Heart left ventricle (tissue), 13 donors: ENCODE measurements at regions not wholly inside any gene's neighbourhood (a gene's known extent, or its start where the extent isn't known, plus 50 kb on each side); places are given as distances from the start of the nearest gene placed in this dataset.

ENCODE experiments used
- POLR2A ChIP-seq, 2 donors: fragments of 450-650 bp; IDR thresholded peaks; one replicate each; pipeline ENCODE4 v1.6.1; 2017; ENCODE audit warnings: antibody characterized with exemption in 2 of 2, mild to moderate bottlenecking in 2 of 2, moderate library complexity in 2 of 2
- TF ChIP-seq, protein P1 (sequence below), 12 donors: fragments of 200-600 bp; sonication (generic) in 4 of 12; IDR thresholded peaks; one replicate each; pipeline versions ENCODE4 v1.5.0 to v1.8.0; 2018 to 2022; ENCODE audit warnings: antibody characterized with exemption in 12 of 12, mild to moderate bottlenecking in 5 of 12
- donor health status: ischemic (EF 13 %, LVEDD 7.1; RV severe dilation, severe dysfunction).
- donor health status: DM: no; HTN: yes; CAD: no.
- donor health status: DM: no; HTN: no; CAD: no.
- donor health status: ischemic (EF 25% LVEDD 6.9; RV normal size, moderate dysfunction).
- donor health status: ischemic (EF 25% LVEDD 5.7; RV mildly dilated, moderate dysfunction).
- donor health status: ischemic (EF 35%, LVEDD 5.7; RV mildly dilated, moderate dysfunction).
- donor health status: nonischemic (EF 11% LVEDD 7.7; RV severe dilation, severe dysfunction).
- donor health status: DM: yes; HTN: yes; CAD: no.
- donor health status: PGD.
- donor health status: ischemic (EF 29% LVEDD 5.4; RV normal size, mild dysfunction).
- donor health status: nonischemic (EF 23%, LVEDD 6.1; RV moderate dilation, normal function).

DNA sequence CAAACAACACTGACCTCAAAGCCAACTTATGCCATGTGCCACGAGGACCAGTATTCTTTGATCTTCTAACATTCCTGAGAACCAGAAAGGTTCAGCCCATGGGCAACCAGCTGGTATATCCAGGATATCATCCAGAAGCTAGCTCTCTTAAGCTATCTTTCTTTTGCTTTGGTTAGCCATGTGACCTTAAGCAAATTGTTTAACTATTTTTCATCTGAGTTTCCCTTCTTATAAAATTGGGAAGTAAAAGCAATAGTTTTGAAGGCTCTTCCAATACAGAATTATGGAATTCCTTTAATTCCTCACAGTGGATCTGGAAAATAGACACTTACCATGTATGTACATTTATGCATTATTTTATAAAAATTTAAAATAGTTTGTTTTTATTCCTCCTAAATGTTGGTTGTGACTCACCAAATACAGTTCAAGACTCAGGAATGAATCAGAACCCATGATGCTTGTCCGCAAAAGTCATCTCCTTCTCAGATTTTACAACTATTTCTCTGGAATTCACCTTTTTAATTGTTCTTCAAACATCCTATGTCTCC lies 435.7 kb downstream of the ZEB2 start:
- TF ChIP-seq, protein P1, sequence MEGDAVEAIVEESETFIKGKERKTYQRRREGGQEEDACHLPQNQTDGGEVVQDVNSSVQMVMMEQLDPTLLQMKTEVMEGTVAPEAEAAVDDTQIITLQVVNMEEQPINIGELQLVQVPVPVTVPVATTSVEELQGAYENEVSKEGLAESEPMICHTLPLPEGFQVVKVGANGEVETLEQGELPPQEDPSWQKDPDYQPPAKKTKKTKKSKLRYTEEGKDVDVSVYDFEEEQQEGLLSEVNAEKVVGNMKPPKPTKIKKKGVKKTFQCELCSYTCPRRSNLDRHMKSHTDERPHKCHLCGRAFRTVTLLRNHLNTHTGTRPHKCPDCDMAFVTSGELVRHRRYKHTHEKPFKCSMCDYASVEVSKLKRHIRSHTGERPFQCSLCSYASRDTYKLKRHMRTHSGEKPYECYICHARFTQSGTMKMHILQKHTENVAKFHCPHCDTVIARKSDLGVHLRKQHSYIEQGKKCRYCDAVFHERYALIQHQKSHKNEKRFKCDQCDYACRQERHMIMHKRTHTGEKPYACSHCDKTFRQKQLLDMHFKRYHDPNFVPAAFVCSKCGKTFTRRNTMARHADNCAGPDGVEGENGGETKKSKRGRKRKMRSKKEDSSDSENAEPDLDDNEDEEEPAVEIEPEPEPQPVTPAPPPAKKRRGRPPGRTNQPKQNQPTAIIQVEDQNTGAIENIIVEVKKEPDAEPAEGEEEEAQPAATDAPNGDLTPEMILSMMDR (IDR thresholded peaks at IDR 0.05), result no peak
- no peak for TF ChIP-seq POLR2A (IDR thresholded peaks at IDR 0.05)
